Pancreas (tissue), 10 donors: ENCODE measurements at regions not wholly inside any gene's neighbourhood (a gene's known extent, or its start where the extent isn't known, plus 50 kb on each side); places are given as distances from the start of the nearest gene placed in this dataset.
"Not testable (repeated sequence)": the region's sequence is repeated elsewhere in the genome, so short reads cannot be mapped to it uniquely, and the experiment has no call there.

Experiments used
- ATAC-seq, 4 donors: fragments of 200-7000 bp; cut with Tn5 transposase; one replicate each; pipeline versions ENCODE4 v1.8.0 to v1.9.1; 2020; ENCODE audit warnings: mild to moderate bottlenecking in 4 of 4, moderate library complexity in 4 of 4
- DNase-seq, 6 donors: peaks; one replicate each; pipeline ENCODE4 v3.0.0-alpha.2; 2020
- FAIRE-seq: peaks from 2 replicates; lab custom pipeline; 2012; peaks lifted over from hg19 to GRCh38; lab: Jason Lieb, UNC
- H3K27ac ChIP-seq, 4 donors: fragments of 200-600 bp; sonication (generic); 1 replicate in 3 of 4; 2 replicates in 1 of 4; pipeline versions ENCODE4 v1.5.0 to v1.8.0; 2020
- H3K27me3 ChIP-seq, 4 donors: fragments of 200-600 bp; one replicate each; pipeline ENCODE4 v1.8.0; 2021
- H3K36me3 ChIP-seq, 3 donors: fragments of 200-600 bp; sonication (generic) in 1 of 3; one replicate each; pipeline versions ENCODE4 v1.5.0 to v1.8.0; 2020 to 2021
- H3K4me1 ChIP-seq, 3 donors: fragments of 200-600 bp; one replicate each; pipeline ENCODE4 v1.8.0; 2021
- H3K4me3 ChIP-seq, 4 donors: fragments of 200-600 bp; sonication (generic) in 2 of 4; one replicate each; pipeline versions ENCODE4 v1.5.0 to v1.8.0; 2020 to 2021
- H3K9me3 ChIP-seq, 4 donors: fragments of 200-600 bp; one replicate each; pipeline ENCODE4 v1.8.0; 2021
- CTCF ChIP-seq, 4 donors: fragments of 200-600 bp; sonication (generic) in 3 of 4; IDR thresholded peaks; one replicate each; pipeline versions ENCODE4 v1.5.0 to v1.8.0; 2021; ENCODE audit warnings: antibody characterized with exemption in 4 of 4
- WGBS, 2 donors: extraction: QIAGEN DNeasy Blood & Tissue Kit; methylation state at CpG; one replicate each; pipeline ENCODE4 v1.1.7; 2013; 5-methylcytosine and 5-hydroxymethylcytosine counted together
- intact Hi-C, 3 donors: fragments of 100-400 bp; cut with DNase I; formaldehyde crosslinking; loops; one replicate each; pipeline versions ENCODE4 v1.11.1 to v1.14.2; 2022
- donor health status: healthy with polysubstance abuse.
- donor health status: DM: no; HTN: no; CAD: no; lungs with moderate emphysema.
- donor health status: DM: no; HTN: no; CAD: no.
- donor health status: control.
- donor health status: control.
- donor health status: Bipolar disorder and iron deficiency.
- donor health status: DM: yes; HTN: yes; CAD: no.
- donor health status: DM: no; HTN: no; CAD: no.
- donor health status: DM: no; HTN: no; CAD: no.
- donor health status: DM: yes; HTN: yes; CAD: no.

GRCh38 chr12:131463174-131463573, 247.7 kb upstream of the SFSWAP start:
- intact Hi-C loops, result no loop called here
- no peak overlapping the region for H3K27ac ChIP-seq
- TF ChIP-seq CTCF (IDR thresholded peaks at IDR 0.05), result no peak
- H3K9me3 ChIP-seq, result no peaks in the 10 kb centered on the region
- H3K27me3 ChIP-seq, result no peaks in the 10 kb centered on the region
- no peaks in the 10 kb centered on the region for H3K4me1 ChIP-seq
- no peak for DNase-seq
- no peaks in the 10 kb centered on the region for H3K36me3 ChIP-seq
- no peak for FAIRE-seq
- whole genome bisulfite sequencing, 2 donors, result 40 to 47% methylated on average over 4 of the region's 4 CpGs
- ATAC-seq, result no peak
- no peak overlapping the region for H3K4me3 ChIP-seq

DNA sequence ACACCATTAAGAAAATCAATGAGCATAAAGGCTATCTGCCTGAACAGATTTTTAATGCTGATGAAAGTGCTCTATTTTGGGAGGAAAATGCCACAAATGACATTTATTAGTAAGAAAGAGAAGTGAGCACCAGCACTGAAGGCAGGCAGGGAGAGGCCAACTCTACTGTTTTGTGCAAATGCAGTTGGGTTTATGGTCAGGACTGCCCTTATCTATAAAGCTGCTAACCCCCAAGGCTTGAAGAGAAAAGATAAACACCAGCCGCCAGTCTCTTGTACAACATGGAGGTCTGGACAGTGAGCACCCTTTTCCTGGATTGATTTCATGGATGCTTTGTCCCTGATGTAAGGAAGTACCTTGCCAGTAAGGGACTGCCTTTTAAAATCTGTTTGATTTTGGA, 246.8 kb upstream of the SFSWAP start:
- Histone ChIP-seq H3K36me3 (no peaks in the 10 kb centered on the region), H3K9me3 (no peaks in the 10 kb centered on the region), H3K27me3 (no peaks in the 10 kb centered on the region), H3K27ac (no peak overlapping the region), H3K4me3 (no peak overlapping the region), H3K4me1 (no peaks in the 10 kb centered on the region)
- 46 to 68% methylated on average over 1 of the region's 1 CpG for WGBS, 2 donors
- no peak for ATAC-seq
- intact Hi-C loops, result no loop called here
- no peak for TF ChIP-seq CTCF (IDR thresholded peaks at IDR 0.05)
- DNase-seq, result no peak
- FAIRE-seq, result no peak

DNA sequence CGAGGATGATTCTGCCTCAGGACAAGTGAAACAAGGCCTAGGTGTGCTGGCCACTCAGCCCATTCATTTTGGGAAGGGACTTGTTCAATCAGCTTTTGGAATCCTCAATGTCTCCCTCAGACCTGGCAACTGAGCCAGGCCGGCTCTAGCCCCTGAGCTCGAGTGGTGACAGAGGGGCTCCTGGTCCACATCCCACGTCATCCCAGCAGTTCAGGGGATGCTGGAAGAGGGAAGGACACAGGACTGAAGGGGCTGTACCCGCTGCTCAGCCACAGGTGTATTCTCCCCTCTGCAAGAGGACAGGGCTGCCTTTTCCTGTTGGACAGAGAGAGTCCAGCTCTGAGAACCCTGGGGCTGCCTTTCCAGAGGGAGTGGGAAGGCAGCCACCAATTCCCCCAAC, 244.6 kb upstream of the SFSWAP start:
- TF ChIP-seq CTCF (IDR thresholded peaks at IDR 0.05), result no peak
- Histone ChIP-seq H3K27ac (no peak overlapping the region), H3K9me3 (no peaks in the 10 kb centered on the region), H3K36me3 (no peaks in the 10 kb centered on the region), H3K27me3 (no peaks in the 10 kb centered on the region), H3K4me1 (no peaks in the 10 kb centered on the region), H3K4me3 (no peak overlapping the region)
- intact Hi-C loops, result no loop called here
- no peak for ATAC-seq
- FAIRE-seq, result no peak
- DNase-seq, result no peak
- WGBS, 2 donors, result 75 to 80% methylated on average over 5 of the region's 5 CpGs

- intact Hi-C loops, result no loop called here
- no peak overlapping the region for H3K4me3 ChIP-seq
- FAIRE-seq (no peak), ATAC-seq (no peak), DNase-seq (no peak)
- H3K27ac ChIP-seq, result no peak overlapping the region
- H3K4me1 ChIP-seq, result no peaks in the 10 kb centered on the region
- WGBS, 2 donors, result 69 to 75% methylated on average over 4 of the region's 4 CpGs
- no peak for TF ChIP-seq CTCF (IDR thresholded peaks at IDR 0.05)
- no peaks in the 10 kb centered on the region for H3K36me3 ChIP-seq
- H3K9me3 ChIP-seq, result no peaks in the 10 kb centered on the region
- no peaks in the 10 kb centered on the region for H3K27me3 ChIP-seq
Observed at GRCh38 chr12:131466932-131467331, 244.0 kb upstream of the SFSWAP start.

DNA sequence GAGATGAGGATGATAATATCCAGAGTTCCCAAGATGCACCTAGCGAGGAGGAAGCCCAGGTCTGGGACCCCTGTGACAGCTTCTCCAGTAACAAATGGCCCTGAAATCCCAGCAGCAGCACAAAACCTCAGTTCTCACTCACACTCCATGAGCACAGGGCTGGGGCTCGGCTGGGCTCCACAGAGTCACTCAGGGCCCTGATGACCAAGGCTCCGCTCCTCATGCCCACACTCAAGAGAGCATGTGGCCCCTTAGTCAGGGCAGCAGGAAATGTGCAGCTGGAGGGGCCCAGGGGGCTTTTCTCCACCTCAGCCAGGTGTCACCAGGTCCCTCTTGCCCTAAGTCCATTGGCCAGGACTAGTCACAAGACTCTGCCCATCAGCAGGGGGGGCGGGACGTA, 242.7 kb upstream of the SFSWAP start:
- FAIRE-seq (no peak), DNase-seq (no peak), ATAC-seq (no peak)
- no peak overlapping the region for H3K27ac ChIP-seq
- H3K36me3 ChIP-seq, result no peaks in the 10 kb centered on the region
- TF ChIP-seq CTCF (IDR thresholded peaks at IDR 0.05), result no peak
- intact Hi-C loops, result no loop called here
- no peaks in the 10 kb centered on the region for H3K9me3 ChIP-seq
- 63 to 73% methylated on average over 5 of the region's 5 CpGs for WGBS, 2 donors
- no peaks in the 10 kb centered on the region for H3K27me3 ChIP-seq
- no peak overlapping the region for H3K4me3 ChIP-seq
- no peaks in the 10 kb centered on the region for H3K4me1 ChIP-seq

DNA sequence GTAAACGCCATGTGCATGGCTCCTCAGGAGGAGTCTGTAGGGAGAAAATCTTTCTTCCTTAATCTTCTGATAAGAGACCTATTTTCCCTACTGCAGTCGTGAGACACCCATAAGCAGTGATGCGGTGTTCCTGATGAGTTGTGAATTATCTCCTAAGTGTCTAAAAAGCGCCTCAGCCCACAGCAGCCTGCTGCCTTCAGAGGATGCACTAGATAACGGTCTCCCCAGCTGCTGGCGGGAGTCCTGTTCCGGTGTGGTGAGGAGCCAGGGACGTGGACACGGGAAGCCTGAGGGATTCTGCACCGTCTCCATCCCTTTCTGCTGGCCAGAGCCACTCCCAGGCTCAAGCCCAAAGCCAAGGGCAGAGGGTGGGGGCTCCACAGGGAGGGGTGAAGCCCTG, 240.9 kb upstream of the SFSWAP start:
- H3K9me3 ChIP-seq, FAIRE-seq, intact Hi-C loops, H3K4me1 ChIP-seq, H3K4me3 ChIP-seq, H3K27ac ChIP-seq, ATAC-seq, H3K36me3 ChIP-seq, DNase-seq, H3K27me3 ChIP-seq: not testable (repeated sequence)
- WGBS, 2 donors, result 47 to 63% methylated on average over 3 to 6 of the region's 10 CpGs
